Activated CD8-positive, alpha-beta T cell treated with anti-CD3 and anti-CD28 coated beads for 36 hours (primary cell): ENCODE measurements at regions not wholly inside any gene's neighbourhood (a gene's known extent, or its start where the extent isn't known, plus 50 kb on each side); places are given as distances from the start of the nearest gene placed in this dataset.

Source experiments
- ATAC-seq: fragments of 200-7000 bp; cut with Tn5 transposase; one replicate; pipeline ENCODE4 v1.10.0; 2021; ENCODE audit warnings: mild to moderate bottlenecking, moderate library complexity
- CTCF ChIA-PET: fragments of 350-600 bp; sonication (Branson Sonifier 250); formaldehyde crosslinking; loops from one replicate; lab custom pipeline; 2021; ENCODE audit warnings: antibody characterized with exemption; lab: Charles Lee
- POLR2A ChIA-PET: fragments of 350-600 bp; sonication (Branson Sonifier 250); formaldehyde crosslinking; loops from one replicate; lab custom pipeline; 2021; ENCODE audit warnings: antibody characterized with exemption; lab: Charles Lee
- DNase-seq: peaks from one replicate; pipeline ENCODE4 v3.0.0-alpha.2; 2020
- H3K27ac Mint-ChIP-seq: one replicate; pipeline ENCODE4 v1.8.0; 2021; ENCODE audit warnings: mild to moderate bottlenecking, mixed read lengths
- H3K27me3 Mint-ChIP-seq: one replicate; pipeline ENCODE4 v1.8.0; 2021; ENCODE audit warnings: mixed read lengths
- H3K36me3 Mint-ChIP-seq: one replicate; pipeline ENCODE4 v1.8.0; 2021; ENCODE audit warnings: low read depth, mixed read lengths
- H3K4me1 Mint-ChIP-seq: one replicate; pipeline ENCODE4 v1.8.0; 2021; ENCODE audit warnings: low read depth, mixed read lengths
- H3K4me3 Mint-ChIP-seq: one replicate; pipeline ENCODE4 v1.8.0; 2021; ENCODE audit warnings: mild to moderate bottlenecking, moderate library complexity, mixed read lengths
- H3K9me3 Mint-ChIP-seq: one replicate; pipeline ENCODE4 v1.8.0; 2021; ENCODE audit warnings: mixed read lengths
- intact Hi-C: fragments of 100-400 bp; cut with micrococcal nuclease; formaldehyde crosslinking; loops from one replicate; pipeline ENCODE4 v1.10.0; 2022
- TF ChIP-seq, protein P1 (sequence below): fragments of 200-600 bp; IDR thresholded peaks from one replicate; pipeline ENCODE4 v1.8.0; 2022; ENCODE audit warnings: antibody characterized with exemption, mild to moderate bottlenecking

DNA sequence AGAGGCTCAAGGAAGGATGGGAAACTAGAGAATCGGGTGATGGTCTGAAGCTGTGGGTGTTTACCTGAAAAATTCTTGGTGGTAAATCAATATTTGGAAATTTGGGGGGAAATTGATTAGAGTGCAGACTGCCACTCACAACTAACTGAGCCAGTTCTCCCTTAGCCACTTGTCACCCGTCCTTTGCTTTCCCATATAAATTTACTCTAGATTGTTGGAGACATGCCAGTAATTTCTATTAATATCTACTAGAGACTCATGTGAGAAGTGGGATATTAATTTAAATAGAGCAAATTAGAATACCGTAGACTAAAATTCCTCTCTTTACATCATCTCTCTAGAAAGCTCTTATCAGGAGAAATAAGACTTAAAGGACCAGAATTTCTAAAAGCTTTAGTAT, 471.3 kb upstream of the DAB2 start:
- Mint-ChIP-seq H3K4me1 (no peaks in the 10 kb centered on the region), H3K9me3 (no peaks in the 10 kb centered on the region), H3K36me3 (no peaks in the 10 kb centered on the region), H3K27ac (no peak overlapping the region), H3K27me3 (peaks cover 12% of the 10 kb centered on the region), H3K4me3 (no peak overlapping the region)
- ChIA-PET CTCF (no interaction called here), POLR2A (interaction anchor here (0.8 kb wide), 1 partner anchor 139 kb away, joined by 3 read pairs; no protein-coding TSS in a partner anchor)
- TF ChIP-seq, protein P1, sequence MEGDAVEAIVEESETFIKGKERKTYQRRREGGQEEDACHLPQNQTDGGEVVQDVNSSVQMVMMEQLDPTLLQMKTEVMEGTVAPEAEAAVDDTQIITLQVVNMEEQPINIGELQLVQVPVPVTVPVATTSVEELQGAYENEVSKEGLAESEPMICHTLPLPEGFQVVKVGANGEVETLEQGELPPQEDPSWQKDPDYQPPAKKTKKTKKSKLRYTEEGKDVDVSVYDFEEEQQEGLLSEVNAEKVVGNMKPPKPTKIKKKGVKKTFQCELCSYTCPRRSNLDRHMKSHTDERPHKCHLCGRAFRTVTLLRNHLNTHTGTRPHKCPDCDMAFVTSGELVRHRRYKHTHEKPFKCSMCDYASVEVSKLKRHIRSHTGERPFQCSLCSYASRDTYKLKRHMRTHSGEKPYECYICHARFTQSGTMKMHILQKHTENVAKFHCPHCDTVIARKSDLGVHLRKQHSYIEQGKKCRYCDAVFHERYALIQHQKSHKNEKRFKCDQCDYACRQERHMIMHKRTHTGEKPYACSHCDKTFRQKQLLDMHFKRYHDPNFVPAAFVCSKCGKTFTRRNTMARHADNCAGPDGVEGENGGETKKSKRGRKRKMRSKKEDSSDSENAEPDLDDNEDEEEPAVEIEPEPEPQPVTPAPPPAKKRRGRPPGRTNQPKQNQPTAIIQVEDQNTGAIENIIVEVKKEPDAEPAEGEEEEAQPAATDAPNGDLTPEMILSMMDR: no peak
- ATAC-seq (no peak), DNase-seq (no peak)
- intact Hi-C loops: no loop called here

DNA sequence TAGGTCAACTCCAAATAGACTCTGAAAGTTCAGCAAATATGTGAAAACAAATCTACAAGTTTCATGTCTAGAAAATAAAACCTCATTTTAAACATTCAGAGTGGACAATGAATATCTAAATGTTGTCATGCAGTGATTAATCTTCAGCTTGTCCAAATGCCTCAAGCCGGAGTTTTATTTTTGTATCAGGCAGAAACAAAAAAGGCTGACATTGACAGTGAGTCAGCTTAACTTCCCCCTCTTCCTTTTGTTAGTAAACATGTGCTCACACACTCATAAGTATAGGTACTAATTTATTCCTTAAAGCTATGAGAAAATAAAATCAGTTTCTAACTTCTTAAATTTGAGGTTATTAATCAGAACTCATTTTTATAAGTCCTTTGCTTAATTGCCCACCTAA, 467.9 kb upstream of the DAB2 start:
- intact Hi-C loops: no loop called here
- ATAC-seq: no peak
- Mint-ChIP-seq H3K9me3 (no peaks in the 10 kb centered on the region), H3K36me3 (no peaks in the 10 kb centered on the region), H3K27ac (no peak overlapping the region), H3K27me3 (peaks cover 13% of the 10 kb centered on the region), H3K4me3 (no peak overlapping the region), H3K4me1 (no peaks in the 10 kb centered on the region)
- ChIA-PET POLR2A (interaction anchor here (0.7 kb wide), 1 partner anchor 118 kb away, joined by 4 read pairs; no protein-coding TSS in a partner anchor), CTCF (no interaction called here)
- DNase-seq: no peak
- TF ChIP-seq, protein P1: no peak

DNA sequence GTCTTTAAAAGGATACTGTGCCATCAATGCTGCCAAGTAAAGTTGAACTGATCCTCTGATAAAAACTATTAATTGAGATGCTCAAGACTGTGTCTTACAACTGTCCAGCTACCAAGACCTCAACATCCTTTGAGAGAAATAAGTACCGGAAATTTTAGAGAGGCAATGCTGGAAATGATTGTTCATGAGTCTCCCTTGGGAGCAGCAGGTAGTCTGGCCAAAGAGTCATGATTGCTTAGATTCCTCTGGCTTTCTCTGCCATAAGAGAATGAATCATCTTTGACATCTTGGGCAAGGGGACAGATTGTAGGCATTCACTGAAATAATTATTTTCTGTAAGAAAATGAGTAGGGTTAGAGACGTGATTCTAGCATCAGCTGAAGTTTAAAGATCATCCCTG, 466.6 kb upstream of the DAB2 start:
- no peaks in the 10 kb centered on the region for H3K4me1 Mint-ChIP-seq
- POLR2A ChIA-PET: no interaction called here
- no peak overlapping the region for H3K27ac Mint-ChIP-seq
- TF ChIP-seq, protein P1: no peak
- intact Hi-C loops: no loop called here
- ATAC-seq (no peak), DNase-seq (no peak)
- CTCF ChIA-PET: no interaction called here
- no peaks in the 10 kb centered on the region for H3K36me3 Mint-ChIP-seq
- H3K9me3 Mint-ChIP-seq: no peaks in the 10 kb centered on the region
- no peak overlapping the region for H3K4me3 Mint-ChIP-seq
- peaks cover 11% of the 10 kb centered on the region for H3K27me3 Mint-ChIP-seq

DNA sequence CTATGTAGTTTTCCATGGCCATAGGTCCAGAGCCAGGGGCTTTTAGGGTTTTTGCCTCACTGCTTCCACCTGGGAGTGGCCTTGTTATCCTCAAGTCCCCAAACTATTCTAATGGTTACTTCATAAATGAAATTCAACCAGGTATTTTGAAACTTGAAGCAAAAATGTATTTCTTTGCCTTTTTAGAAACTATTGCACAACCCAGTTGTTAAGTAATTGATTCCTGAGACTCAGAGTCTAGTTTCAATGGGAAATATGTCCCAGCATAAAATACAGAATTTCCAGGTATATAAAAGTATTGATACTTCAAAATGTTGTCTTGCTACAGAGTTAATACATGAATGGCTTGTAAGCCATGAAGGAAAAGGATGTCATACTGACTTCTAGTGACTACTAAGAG, 456.2 kb upstream of the DAB2 start:
- TF ChIP-seq, protein P1: no peak
- ATAC-seq (no peak), DNase-seq (no peak)
- intact Hi-C loops: no loop called here
- no peaks in the 10 kb centered on the region for H3K4me1 Mint-ChIP-seq
- H3K4me3 Mint-ChIP-seq: no peak overlapping the region
- no peak overlapping the region for H3K27ac Mint-ChIP-seq
- POLR2A ChIA-PET: no interaction called here
- CTCF ChIA-PET: no interaction called here
- H3K27me3 Mint-ChIP-seq: peaks cover 17% of the 10 kb centered on the region
- H3K36me3 Mint-ChIP-seq: no peaks in the 10 kb centered on the region
- H3K9me3 Mint-ChIP-seq: no peaks in the 10 kb centered on the region

DNA sequence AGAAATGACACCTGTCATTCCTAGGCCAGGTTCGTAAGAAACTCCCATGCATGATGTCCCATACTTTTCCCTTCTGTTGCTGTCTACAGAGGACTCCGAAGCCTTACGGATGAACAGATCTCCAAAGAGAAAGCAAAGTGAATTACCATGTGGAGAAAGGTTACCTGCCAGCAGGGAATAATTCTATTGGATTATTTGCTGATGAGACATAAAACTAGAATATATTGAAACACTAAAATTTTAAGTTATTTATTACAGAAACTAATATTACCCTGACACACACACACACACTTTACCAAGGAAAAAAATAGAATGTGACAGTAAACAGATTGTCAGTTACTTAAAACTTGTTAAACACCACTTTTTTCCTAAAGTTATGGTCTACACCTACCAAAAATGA, 452.7 kb upstream of the DAB2 start:
- peaks cover 10% of the 10 kb centered on the region for H3K27me3 Mint-ChIP-seq
- DNase-seq (no peak), ATAC-seq (no peak)
- TF ChIP-seq, protein P1: no peak
- POLR2A ChIA-PET: no interaction called here
- CTCF ChIA-PET: no interaction called here
- no peak overlapping the region for H3K4me3 Mint-ChIP-seq
- H3K9me3 Mint-ChIP-seq: no peaks in the 10 kb centered on the region
- H3K36me3 Mint-ChIP-seq: no peaks in the 10 kb centered on the region
- intact Hi-C loops: no loop called here
- H3K4me1 Mint-ChIP-seq: no peaks in the 10 kb centered on the region
- H3K27ac Mint-ChIP-seq: no peak overlapping the region
